AG04450 (cell line): ENCODE measurements at regions not wholly inside any gene's neighbourhood (a gene's known extent, or its start where the extent isn't known, plus 50 kb on each side); places are given as distances from the start of the nearest gene placed in this dataset.

Experiments
- CTCF ChIA-PET: fragments of 300-600, 350-600 bp; formaldehyde crosslinking; extraction: SDS; loops from one replicate; lab custom pipeline; 2022; ENCODE audit warnings: antibody characterized with exemption, inconsistent platforms; lab: Charles Lee
- POLR2A ChIA-PET: fragments of 350-600 bp; formaldehyde crosslinking; extraction: SDS; loops from one replicate; lab custom pipeline; 2021; ENCODE audit warnings: antibody characterized with exemption, inconsistent platforms; lab: Yijun Ruan, JAX
- DNase-seq: peaks from one replicate; pipeline ENCODE4 v3.0.0-alpha.2; 2011; ENCODE audit warnings: low read depth, low spot score
- H3K27ac ChIP-seq: one replicate; pipeline ENCODE4 v1.5.1; 2012; ENCODE audit warnings: low read depth, low read length, control low read depth
- H3K27me3 ChIP-seq: one replicate; pipeline ENCODE4 v1.6.0; 2012; ENCODE audit warnings: low read length; ENCODE audit not compliant: control insufficient read depth, insufficient read depth
- H3K4me3 ChIP-seq: 2 replicates; pipeline ENCODE4 v1.5.1; 2011; ENCODE audit warnings: mild to moderate bottlenecking, low read depth, low read length, control low read depth
- H3K9me3 ChIP-seq: 2 replicates; pipeline ENCODE4 v1.5.1; 2012; ENCODE audit warnings: low read length; ENCODE audit not compliant: control insufficient read depth, insufficient read depth
- TF ChIP-seq, protein P1 (sequence below): IDR thresholded peaks from 2 replicates; pipeline ENCODE4 v1.5.1; 2011; ENCODE audit warnings: low read depth, low read length, control low read depth, inconsistent platforms

DNA sequence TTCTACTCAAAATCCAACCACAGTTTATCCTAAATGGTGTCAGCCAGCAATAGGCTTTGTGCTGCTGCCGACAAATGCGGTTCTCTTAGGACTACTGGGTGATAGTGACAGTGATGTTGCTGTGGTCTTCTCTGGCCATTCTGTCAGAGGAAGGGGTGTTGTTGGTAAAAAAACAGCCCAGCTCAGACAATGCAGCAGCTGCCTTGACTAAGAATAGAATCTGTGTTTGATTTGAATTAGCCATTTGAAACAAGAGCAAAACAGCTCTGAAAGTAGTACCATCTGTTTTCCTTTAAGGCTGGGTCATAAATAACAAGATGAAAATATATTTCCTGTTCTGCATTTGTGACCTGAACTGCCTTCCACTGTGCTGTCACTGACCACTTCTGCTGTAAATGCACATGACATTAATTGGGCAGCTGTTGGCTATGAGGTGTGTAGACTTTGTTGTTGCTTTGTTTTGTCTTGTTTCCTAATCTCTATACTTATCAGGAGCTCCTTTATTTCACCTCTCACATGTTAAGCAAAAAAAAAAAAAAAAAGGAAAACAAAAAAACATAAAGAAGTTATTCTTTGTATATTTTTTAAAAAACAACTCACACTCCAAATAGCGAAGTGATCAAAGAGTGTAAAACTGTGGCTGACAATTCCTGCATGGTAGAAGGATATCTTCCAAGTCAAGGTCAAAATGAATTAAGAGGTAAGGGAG is 497.8 kb upstream of the ARID1B start:
- Histone ChIP-seq H3K27ac (no peak overlapping the region), H3K27me3 (no peaks in the 10 kb centered on the region), H3K4me3 (no peak overlapping the region), H3K9me3 (no peaks in the 10 kb centered on the region)
- TF ChIP-seq, protein P1, sequence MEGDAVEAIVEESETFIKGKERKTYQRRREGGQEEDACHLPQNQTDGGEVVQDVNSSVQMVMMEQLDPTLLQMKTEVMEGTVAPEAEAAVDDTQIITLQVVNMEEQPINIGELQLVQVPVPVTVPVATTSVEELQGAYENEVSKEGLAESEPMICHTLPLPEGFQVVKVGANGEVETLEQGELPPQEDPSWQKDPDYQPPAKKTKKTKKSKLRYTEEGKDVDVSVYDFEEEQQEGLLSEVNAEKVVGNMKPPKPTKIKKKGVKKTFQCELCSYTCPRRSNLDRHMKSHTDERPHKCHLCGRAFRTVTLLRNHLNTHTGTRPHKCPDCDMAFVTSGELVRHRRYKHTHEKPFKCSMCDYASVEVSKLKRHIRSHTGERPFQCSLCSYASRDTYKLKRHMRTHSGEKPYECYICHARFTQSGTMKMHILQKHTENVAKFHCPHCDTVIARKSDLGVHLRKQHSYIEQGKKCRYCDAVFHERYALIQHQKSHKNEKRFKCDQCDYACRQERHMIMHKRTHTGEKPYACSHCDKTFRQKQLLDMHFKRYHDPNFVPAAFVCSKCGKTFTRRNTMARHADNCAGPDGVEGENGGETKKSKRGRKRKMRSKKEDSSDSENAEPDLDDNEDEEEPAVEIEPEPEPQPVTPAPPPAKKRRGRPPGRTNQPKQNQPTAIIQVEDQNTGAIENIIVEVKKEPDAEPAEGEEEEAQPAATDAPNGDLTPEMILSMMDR = no peak
- CTCF ChIA-PET = interaction anchor here (0.7 kb wide), 1 partner anchor 879 kb away, joined by 7 read pairs; no protein-coding TSS in a partner anchor
- POLR2A ChIA-PET = no interaction called here
- DNase-seq = no peak

DNA sequence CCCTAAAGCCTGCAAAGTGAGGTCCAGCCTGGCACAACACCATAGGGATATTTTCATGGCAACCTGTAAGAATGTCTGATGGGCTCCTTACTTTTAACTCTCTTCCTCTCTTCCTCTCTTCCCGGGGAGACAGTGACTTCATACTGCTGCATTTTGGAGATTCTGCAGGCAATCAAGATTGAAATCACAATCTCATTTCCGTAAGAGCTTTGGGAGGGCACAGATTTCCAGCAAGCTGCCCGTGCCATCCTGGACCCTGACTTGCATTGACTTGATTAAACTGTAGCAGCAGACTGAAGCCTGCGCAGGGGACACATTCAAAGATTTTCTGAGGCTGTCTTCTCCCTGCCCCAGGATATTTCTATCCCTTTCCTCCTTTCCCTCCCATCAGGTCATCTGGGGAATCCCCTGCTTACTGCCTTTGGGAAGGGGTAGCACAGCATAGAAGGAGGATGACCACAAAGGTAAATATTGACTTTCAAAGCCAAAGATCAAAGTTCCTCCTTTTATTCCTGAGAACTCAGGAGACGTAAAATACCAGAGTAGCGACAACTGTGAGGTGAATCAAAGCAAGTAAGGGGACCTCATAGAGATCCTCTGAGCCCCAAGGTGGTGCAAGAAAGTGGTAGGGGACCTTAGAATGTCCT is 504.0 kb upstream of the ARID1B start:
- ChIA-PET CTCF (no interaction called here), POLR2A (no interaction called here)
- Histone ChIP-seq H3K9me3 (no peaks in the 10 kb centered on the region), H3K4me3 (no peak overlapping the region), H3K27ac (no peak overlapping the region), H3K27me3 (no peaks in the 10 kb centered on the region)
- no peak for DNase-seq
- TF ChIP-seq, protein P1 = no peak

DNA sequence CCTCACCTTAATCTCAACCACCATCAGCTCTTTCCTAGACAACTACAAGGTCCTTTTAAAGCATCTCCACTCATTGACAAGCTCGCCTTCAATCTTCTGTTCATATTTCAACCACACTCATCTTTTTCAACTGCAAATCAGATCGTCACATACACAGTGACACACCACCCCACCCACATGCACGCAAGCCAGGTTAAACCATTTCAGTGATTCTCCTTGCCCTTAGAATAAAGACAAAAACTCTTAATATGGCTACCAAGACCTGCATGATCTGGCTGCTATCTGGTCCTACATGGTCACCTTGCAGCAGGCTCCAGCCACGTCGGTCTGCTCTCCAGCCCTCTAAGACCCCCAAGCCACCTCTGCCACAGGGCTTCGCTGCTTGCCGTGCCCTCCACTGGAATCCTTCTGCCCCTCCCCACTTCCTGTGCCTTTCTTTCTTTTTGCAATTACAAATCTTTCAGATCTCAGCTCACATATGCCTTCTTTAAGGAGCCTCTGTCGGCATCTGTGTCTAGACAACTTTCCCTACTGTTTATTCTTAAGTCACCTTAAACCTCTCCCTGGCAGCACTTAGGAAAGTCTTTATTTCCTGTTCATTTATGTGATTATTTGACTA is 507.3 kb upstream of the ARID1B start:
- H3K4me3 ChIP-seq = no peak overlapping the region
- no peak overlapping the region for H3K27ac ChIP-seq
- POLR2A ChIA-PET = no interaction called here
- TF ChIP-seq, protein P1 = no peak
- H3K27me3 ChIP-seq = no peaks in the 10 kb centered on the region
- no peaks in the 10 kb centered on the region for H3K9me3 ChIP-seq
- CTCF ChIA-PET = no interaction called here
- no peak for DNase-seq

DNA sequence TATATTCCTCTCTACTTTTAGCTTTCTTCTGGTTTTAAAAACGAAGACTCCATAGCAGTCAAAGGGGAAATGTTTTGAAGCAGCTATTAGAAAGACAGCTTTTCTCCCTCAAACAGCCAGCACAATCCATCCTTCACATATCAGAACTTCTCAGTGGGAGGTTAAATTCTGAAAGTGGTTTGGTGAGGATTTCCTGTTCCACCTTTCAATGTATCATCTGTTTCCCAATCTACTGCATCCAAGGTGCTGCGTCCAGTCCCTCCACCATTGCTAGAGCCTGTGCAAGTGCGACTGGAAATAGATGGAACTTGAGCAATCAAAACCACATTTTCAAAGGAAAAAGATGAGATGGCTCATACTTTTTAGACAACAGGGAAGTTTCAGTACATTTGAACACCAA is 508.3 kb upstream of the ARID1B start:
- Histone ChIP-seq H3K27ac (no peak overlapping the region), H3K4me3 (no peak overlapping the region), H3K9me3 (no peaks in the 10 kb centered on the region), H3K27me3 (no peaks in the 10 kb centered on the region)
- TF ChIP-seq, protein P1 = no peak
- no peak for DNase-seq
- ChIA-PET CTCF (no interaction called here), POLR2A (no interaction called here)

DNA sequence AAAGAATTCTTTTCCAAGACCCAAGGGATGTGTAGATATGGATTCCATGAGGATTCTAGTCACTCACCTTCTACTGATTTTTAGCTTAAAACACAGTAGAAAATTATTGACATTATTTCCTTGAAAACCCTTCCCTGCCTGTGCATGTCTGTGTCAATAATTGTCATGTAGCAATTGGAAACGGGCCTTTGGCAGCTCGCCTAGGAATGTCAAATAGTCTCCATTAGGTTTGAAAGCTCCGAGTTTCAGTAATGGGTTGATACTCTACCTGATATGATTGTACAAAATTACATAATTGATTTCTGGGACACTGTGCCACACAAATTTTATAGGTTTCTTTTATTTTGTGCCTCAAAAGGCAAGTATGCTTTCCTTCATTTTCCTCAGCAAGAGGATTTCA is 515.2 kb upstream of the ARID1B start:
- no peaks in the 10 kb centered on the region for H3K27me3 ChIP-seq
- TF ChIP-seq, protein P1 = no peak
- no peak overlapping the region for H3K27ac ChIP-seq
- H3K4me3 ChIP-seq = no peak overlapping the region
- POLR2A ChIA-PET = no interaction called here
- CTCF ChIA-PET = no interaction called here
- no peaks in the 10 kb centered on the region for H3K9me3 ChIP-seq
- no peak for DNase-seq
